Spleen (tissue), 11 donors: ENCODE measurements at regions not wholly inside any gene's neighbourhood (a gene's known extent, or its start where the extent isn't known, plus 50 kb on each side); places are given as distances from the start of the nearest gene placed in this dataset.

ENCODE experiments used
- DNase-seq: peaks from one replicate; pipeline ENCODE4 v3.0.0-alpha.2; 2020
- H3K27ac ChIP-seq, 8 donors: fragments of 200-600 bp; sonication (generic) in 7 of 8; 1 replicate in 4 of 8; 2 replicates in 4 of 8; pipeline versions ENCODE4 v1.5.0 to v1.8.0; 2016 to 2021; ENCODE audit warnings: inconsistent platforms in 4 of 8, mild to moderate bottlenecking in 4 of 8, moderate library complexity in 1 of 8
- H3K27me3 ChIP-seq, 7 donors: fragments of 200-600 bp; sonication (generic) in 6 of 7; replicated peaks in 1 of 7; 1 replicate in 4 of 7; 2 replicates in 3 of 7; pipeline versions ENCODE4 v1.5.0 to v1.8.0; 2016 to 2021; ENCODE audit warnings: inconsistent platforms in 3 of 7, mild to moderate bottlenecking in 1 of 7
- H3K36me3 ChIP-seq, 6 donors: fragments of 200-600 bp; sonication (generic) in 5 of 6; 1 replicate in 4 of 6; 2 replicates in 2 of 6; pipeline versions ENCODE4 v1.5.0 to v1.8.0; 2016 to 2021; ENCODE audit warnings: inconsistent platforms in 2 of 6
- H3K4me1 ChIP-seq, 6 donors: fragments of 200-600 bp; sonication (generic) in 5 of 6; 1 replicate in 3 of 6; 2 replicates in 3 of 6; pipeline versions ENCODE4 v1.5.0 to v1.8.0; 2016 to 2021; ENCODE audit warnings: inconsistent platforms in 3 of 6
- H3K4me3 ChIP-seq, 8 donors: fragments of 200-600 bp; sonication (generic) in 7 of 8; 1 replicate in 4 of 8; 2 replicates in 4 of 8; pipeline versions ENCODE4 v1.5.0 to v1.8.0; 2016 to 2021; ENCODE audit warnings: inconsistent platforms in 4 of 8, mild to moderate bottlenecking in 4 of 8, moderate library complexity in 2 of 8
- H3K9me3 ChIP-seq, 8 donors: fragments of 200-600 bp; sonication (generic) in 7 of 8; 1 replicate in 4 of 8; 2 replicates in 4 of 8; pipeline versions ENCODE4 v1.5.0 to v1.8.0; 2016 to 2021; ENCODE audit warnings: inconsistent platforms in 4 of 8
- POLR2A ChIP-seq, 3 donors: fragments of 450-650 bp; IDR thresholded peaks; one replicate each; pipeline ENCODE4 v1.5.1; 2017; ENCODE audit warnings: antibody characterized with exemption in 3 of 3, mild to moderate bottlenecking in 1 of 3
- POLR2AphosphoS5 ChIP-seq, 3 donors: sonication (generic); formaldehyde crosslinking; IDR thresholded peaks; one replicate each; pipeline ENCODE4 v1.5.1; 2017; ENCODE audit warnings: antibody characterized with exemption in 3 of 3
- WGBS, 5 donors: extraction: QIAGEN DNeasy Blood & Tissue Kit in 3 of 5; methylation state at CpG; one replicate each; pipeline versions ENCODE4 v1.1.5 to v1.1.7; 2013 to 2018; 5-methylcytosine and 5-hydroxymethylcytosine counted together
- intact Hi-C: fragments of 100-400 bp; cut with DNase I; formaldehyde crosslinking; loops from one replicate; pipeline ENCODE4 v1.15.0; 2023; ENCODE audit warnings: low total_unique reads
- TF ChIP-seq, protein P1 (sequence below), 11 experiments: fragments of 200-600 bp in 7 of 11; fragments of 450-650 bp in 4 of 11; sonication (generic) in 4 of 11; IDR thresholded peaks in 8 of 11; conservative IDR thresholded peaks in 3 of 11; 1 replicate in 7 of 11; 2 replicates in 4 of 11; pipeline versions ENCODE4 v1.4.0 to v1.8.0; 2016 to 2021; ENCODE audit warnings: antibody characterized with exemption in 11 of 11, inconsistent platforms in 4 of 11, mild to moderate bottlenecking in 1 of 11
- donor health status: healthy with polysubstance abuse.
- donor health status: DM: no; HTN: no; CAD: no; lungs with moderate emphysema.
- donor health status: DM: no; HTN: no; CAD: no.
- donor health status: Bipolar disorder and iron deficiency.
- donor health status: healthy.
- donor health status: DM: no; HTN: no; CAD: no.
- donor health status: DM: yes; HTN: yes; CAD: no.

DNA sequence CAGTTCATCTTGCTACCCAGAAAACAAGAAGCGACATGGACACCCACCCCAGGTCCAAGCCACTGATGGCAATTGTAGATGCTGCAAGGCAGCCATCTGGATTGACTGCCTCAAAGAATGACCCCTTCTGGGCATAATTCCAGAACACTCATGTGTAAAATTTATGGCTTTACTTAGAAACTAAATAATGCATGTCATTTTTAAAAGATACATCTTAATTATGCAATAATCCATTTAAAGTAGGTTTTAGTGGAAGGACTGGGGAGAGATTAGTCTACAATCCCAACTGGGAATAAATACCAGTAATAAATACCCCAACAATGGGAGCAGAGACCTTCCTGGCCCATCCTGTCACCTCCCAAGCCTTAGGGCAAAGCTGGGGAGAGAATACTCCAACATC, 247.7 kb downstream of the SS18 start:
- Histone ChIP-seq H3K27ac (no peak overlapping the region), H3K27me3 (no peaks in the 10 kb centered on the region), H3K4me3 (no peak overlapping the region), H3K9me3 (no peaks in the 10 kb centered on the region), H3K4me1 (no peaks in the 10 kb centered on the region), H3K36me3 (no peaks in the 10 kb centered on the region)
- no peak for TF ChIP-seq POLR2AphosphoS5 (IDR thresholded peaks at IDR 0.05)
- TF ChIP-seq, protein P1, sequence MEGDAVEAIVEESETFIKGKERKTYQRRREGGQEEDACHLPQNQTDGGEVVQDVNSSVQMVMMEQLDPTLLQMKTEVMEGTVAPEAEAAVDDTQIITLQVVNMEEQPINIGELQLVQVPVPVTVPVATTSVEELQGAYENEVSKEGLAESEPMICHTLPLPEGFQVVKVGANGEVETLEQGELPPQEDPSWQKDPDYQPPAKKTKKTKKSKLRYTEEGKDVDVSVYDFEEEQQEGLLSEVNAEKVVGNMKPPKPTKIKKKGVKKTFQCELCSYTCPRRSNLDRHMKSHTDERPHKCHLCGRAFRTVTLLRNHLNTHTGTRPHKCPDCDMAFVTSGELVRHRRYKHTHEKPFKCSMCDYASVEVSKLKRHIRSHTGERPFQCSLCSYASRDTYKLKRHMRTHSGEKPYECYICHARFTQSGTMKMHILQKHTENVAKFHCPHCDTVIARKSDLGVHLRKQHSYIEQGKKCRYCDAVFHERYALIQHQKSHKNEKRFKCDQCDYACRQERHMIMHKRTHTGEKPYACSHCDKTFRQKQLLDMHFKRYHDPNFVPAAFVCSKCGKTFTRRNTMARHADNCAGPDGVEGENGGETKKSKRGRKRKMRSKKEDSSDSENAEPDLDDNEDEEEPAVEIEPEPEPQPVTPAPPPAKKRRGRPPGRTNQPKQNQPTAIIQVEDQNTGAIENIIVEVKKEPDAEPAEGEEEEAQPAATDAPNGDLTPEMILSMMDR (IDR thresholded peaks at IDR 0.05 in 8 of 11, conservative IDR thresholded peaks at IDR 0.05 in 3 of 11), result no peak
- no peak for TF ChIP-seq POLR2A (IDR thresholded peaks at IDR 0.05)
- WGBS, 5 donors, result 0 to 85% (median 46%) methylated on average over 1 of the region's 1 CpG
- DNase-seq, result no peak
- intact Hi-C loops, result no loop called here

DNA sequence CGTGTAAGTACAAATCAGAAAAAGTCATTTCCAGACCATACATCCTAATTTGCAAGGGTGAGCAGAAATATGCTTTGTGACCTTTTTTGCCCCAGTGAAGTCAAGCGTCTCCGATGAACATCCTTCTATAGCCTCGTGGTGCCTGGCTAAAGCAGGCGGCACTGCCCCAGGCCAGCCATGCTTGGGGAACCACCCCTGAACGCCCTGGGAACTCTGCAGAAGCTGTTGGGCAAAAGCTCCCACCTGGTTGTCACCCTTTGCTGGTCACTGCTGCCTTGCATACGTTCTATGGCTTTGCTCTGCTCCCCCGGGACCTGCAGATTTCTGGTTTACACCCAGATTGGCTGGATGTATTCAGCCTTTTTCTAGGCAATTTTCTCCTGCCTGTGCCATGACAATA, 256.4 kb downstream of the SS18 start:
- Histone ChIP-seq H3K4me1 (no peaks in the 10 kb centered on the region), H3K27ac (no peak overlapping the region), H3K9me3 (no peaks in the 10 kb centered on the region), H3K36me3 (no peaks in the 10 kb centered on the region), H3K4me3 (no peak overlapping the region), H3K27me3 (peaks cover 0 to 4% (median 0%) of the 10 kb centered on the region in 7 donors)
- DNase-seq, result no peak
- WGBS, 5 donors, result 77 to 82% (median 80%) methylated on average over 8 of the region's 8 CpGs
- TF ChIP-seq POLR2AphosphoS5 (IDR thresholded peaks at IDR 0.05), result no peak
- intact Hi-C loops, result loop anchor here (10.0 kb wide), 1 partner anchor 959 kb away; no protein-coding TSS in a partner anchor

DNA sequence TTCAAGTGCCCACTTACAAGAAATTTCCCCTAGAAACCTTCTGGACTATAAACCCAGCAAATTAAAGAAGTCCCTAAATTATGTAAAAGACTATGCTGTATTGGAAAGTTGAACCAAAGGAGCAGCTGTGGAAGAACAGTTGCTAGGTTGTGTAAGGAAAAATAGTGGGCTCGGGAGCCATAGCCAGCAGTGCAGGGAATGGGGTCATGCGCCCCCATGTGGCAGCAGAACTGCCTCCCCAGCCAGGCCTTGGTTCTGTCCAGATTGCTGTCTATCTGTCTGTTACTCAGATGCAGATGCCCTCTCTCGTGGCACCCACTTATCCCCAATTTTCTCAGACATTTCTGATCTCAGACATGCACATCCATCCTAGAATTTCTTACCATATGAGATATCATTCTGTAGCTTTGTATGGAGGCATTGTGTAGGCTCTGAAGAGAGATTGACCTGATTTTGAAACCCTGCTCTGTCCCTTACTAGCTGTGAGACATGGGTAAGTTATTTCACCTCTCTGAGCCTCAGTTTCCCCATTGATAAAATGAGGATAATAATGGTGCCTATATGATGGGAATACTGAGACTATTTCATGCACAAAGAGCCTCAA, 258.3 kb downstream of the SS18 start:
- H3K4me3 ChIP-seq, result no peak overlapping the region
- DNase-seq, result no peak
- no peak for TF ChIP-seq POLR2A (IDR thresholded peaks at IDR 0.05)
- TF ChIP-seq, protein P1 (IDR thresholded peaks at IDR 0.05 in 8 of 11, conservative IDR thresholded peaks at IDR 0.05 in 3 of 11), result peak in 10 of 11 experiments; percentile 30 to 78 (median 68)
- 19 to 25% (median 22%) methylated on average over 3 of the region's 3 CpGs for WGBS, 5 donors
- H3K27me3 ChIP-seq, result peaks cover 0 to 4% (median 0%) of the 10 kb centered on the region in 7 donors
- no peak overlapping the region for H3K27ac ChIP-seq
- no peaks in the 10 kb centered on the region for H3K36me3 ChIP-seq
- no peaks in the 10 kb centered on the region for H3K9me3 ChIP-seq
- H3K4me1 ChIP-seq, result no peaks in the 10 kb centered on the region
- intact Hi-C loops, result loop anchor here (10.0 kb wide), 1 partner anchor 957 kb away; no protein-coding TSS in a partner anchor

DNA sequence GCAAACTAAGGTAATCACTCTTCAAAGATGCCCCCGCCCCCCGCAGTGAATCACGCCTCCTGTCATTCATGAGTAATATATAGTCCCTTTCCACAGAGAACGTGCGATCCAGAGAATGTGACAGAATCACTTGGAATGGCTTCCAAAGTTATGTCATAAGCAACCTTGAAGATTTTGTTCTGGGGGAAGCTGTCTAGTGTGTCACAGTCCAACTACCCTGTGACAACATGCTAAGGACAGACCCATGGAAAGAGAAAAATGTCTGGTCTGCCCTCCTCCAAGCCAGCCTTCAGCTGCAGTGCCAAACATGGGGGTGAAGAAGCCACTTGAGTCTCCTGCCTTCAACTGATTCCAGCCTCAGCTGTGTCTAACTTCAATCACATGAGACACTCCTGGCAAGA, 259.1 kb downstream of the SS18 start:
- no peak overlapping the region for H3K4me3 ChIP-seq
- no peaks in the 10 kb centered on the region for H3K36me3 ChIP-seq
- no peak for DNase-seq
- TF ChIP-seq POLR2A (IDR thresholded peaks at IDR 0.05), result no peak
- TF ChIP-seq POLR2AphosphoS5 (IDR thresholded peaks at IDR 0.05), result no peak
- TF ChIP-seq, protein P1 (IDR thresholded peaks at IDR 0.05 in 8 of 11, conservative IDR thresholded peaks at IDR 0.05 in 3 of 11), result no peak
- peaks cover 0 to 4% (median 0%) of the 10 kb centered on the region in 7 donors for H3K27me3 ChIP-seq
- intact Hi-C loops, result loop anchor here (10.0 kb wide), 1 partner anchor 956 kb away; no protein-coding TSS in a partner anchor
- H3K9me3 ChIP-seq, result no peaks in the 10 kb centered on the region
- H3K4me1 ChIP-seq, result no peaks in the 10 kb centered on the region
- 77 to 97% (median 90%) methylated on average over 5 of the region's 5 CpGs for WGBS, 5 donors
- H3K27ac ChIP-seq, result no peak overlapping the region
